ENCODE measurements at regions not wholly inside any gene's neighbourhood (a gene's known extent, or its start where the extent isn't known, plus 50 kb on each side); places are given as distances from the start of the nearest gene placed in this dataset.

GRCh38 chr3:117168896-117169295 is 459.3 kb downstream of the TUSC7 start:
- H3K4me2 ChIP-seq (ENCODE audit: low read length): no peak overlapping the region
- no peak overlapping the region for H3K27ac ChIP-seq (ENCODE audit: low read length)
- no peaks in the 10 kb centered on the region for H3K36me3 ChIP-seq (replicated peaks; ENCODE audit: low read depth, low read length)
- no peaks in the 10 kb centered on the region for H4K20me1 ChIP-seq (ENCODE audit: insufficient read depth, low read length)
- TF ChIP-seq CTCF (IDR thresholded peaks at IDR 0.05; ENCODE audit: low read depth, low read length) (no peak), EZH2phosphoT487 (IDR thresholded peaks at IDR 0.05; ENCODE audit: low read depth) (no peak)
- H3K4me1 ChIP-seq (ENCODE audit: low read length): no peaks in the 10 kb centered on the region
- no peak overlapping the region for H3K4me3 ChIP-seq (ENCODE audit: low read length)
- no peaks in the 10 kb centered on the region for H3K9me3 ChIP-seq (ENCODE audit: insufficient read depth, low read length)
- H2AFZ ChIP-seq (ENCODE audit: low read depth, low read length): no peak overlapping the region
- no peaks in the 10 kb centered on the region for H3K79me2 ChIP-seq (ENCODE audit: low read length)
- H3K9ac ChIP-seq (ENCODE audit: low read length): no peak overlapping the region
- no peaks in the 10 kb centered on the region for H3K27me3 ChIP-seq (ENCODE audit: low read depth, low read length)

GRCh38 chr3:117170094-117170493 is 460.5 kb downstream of the TUSC7 start:
- H3K9me3 ChIP-seq (ENCODE audit: insufficient read depth, low read length): no peaks in the 10 kb centered on the region
- no peak overlapping the region for H3K4me3 ChIP-seq (ENCODE audit: low read length)
- H4K20me1 ChIP-seq (ENCODE audit: insufficient read depth, low read length): no peaks in the 10 kb centered on the region
- H3K9ac ChIP-seq (ENCODE audit: low read length): no peak overlapping the region
- no peak overlapping the region for H3K4me2 ChIP-seq (ENCODE audit: low read length)
- no peaks in the 10 kb centered on the region for H3K27me3 ChIP-seq (ENCODE audit: low read depth, low read length)
- H3K79me2 ChIP-seq (ENCODE audit: low read length): no peaks in the 10 kb centered on the region
- no peaks in the 10 kb centered on the region for H3K4me1 ChIP-seq (ENCODE audit: low read length)
- H3K27ac ChIP-seq (ENCODE audit: low read length): no peak overlapping the region
- no peaks in the 10 kb centered on the region for H3K36me3 ChIP-seq (replicated peaks; ENCODE audit: low read depth, low read length)
- TF ChIP-seq CTCF (IDR thresholded peaks at IDR 0.05; ENCODE audit: low read depth, low read length) (no peak), EZH2phosphoT487 (IDR thresholded peaks at IDR 0.05; ENCODE audit: low read depth) (no peak)
- H2AFZ ChIP-seq (ENCODE audit: low read depth, low read length): no peak overlapping the region

- Histone ChIP-seq H3K27ac (ENCODE audit: low read length) (no peak overlapping the region), H3K4me2 (ENCODE audit: low read length) (no peak overlapping the region)
These were observed 461.5 kb downstream of the TUSC7 start for GRCh38 chr3:117171124-117171523.

GRCh38 chr3:117172426-117172825 is 462.8 kb downstream of the TUSC7 start:
- no peaks in the 10 kb centered on the region for H3K79me2 ChIP-seq (ENCODE audit: low read length)
- H3K27ac ChIP-seq (ENCODE audit: low read length): no peak overlapping the region
- no peaks in the 10 kb centered on the region for H4K20me1 ChIP-seq (ENCODE audit: insufficient read depth, low read length)
- H3K4me1 ChIP-seq (ENCODE audit: low read length): no peaks in the 10 kb centered on the region
- H3K4me2 ChIP-seq (ENCODE audit: low read length): no peak overlapping the region
- no peaks in the 10 kb centered on the region for H3K27me3 ChIP-seq (ENCODE audit: low read depth, low read length)
- H2AFZ ChIP-seq (ENCODE audit: low read depth, low read length): no peak overlapping the region
- no peak overlapping the region for H3K4me3 ChIP-seq (ENCODE audit: low read length)
- H3K36me3 ChIP-seq (replicated peaks; ENCODE audit: low read depth, low read length): no peaks in the 10 kb centered on the region
- no peak overlapping the region for H3K9ac ChIP-seq (ENCODE audit: low read length)
- TF ChIP-seq CTCF (IDR thresholded peaks at IDR 0.05; ENCODE audit: low read depth, low read length) (no peak), EZH2phosphoT487 (IDR thresholded peaks at IDR 0.05; ENCODE audit: low read depth) (no peak)
- H3K9me3 ChIP-seq (ENCODE audit: insufficient read depth, low read length): no peaks in the 10 kb centered on the region

More at GRCh38 chr3:117171124-117171523, 461.5 kb downstream of the TUSC7 start:
- Histone ChIP-seq H3K4me3 (ENCODE audit: low read length) (no peak overlapping the region), H3K36me3 (replicated peaks; ENCODE audit: low read depth, low read length) (no peaks in the 10 kb centered on the region), H2AFZ (ENCODE audit: low read depth, low read length) (no peak overlapping the region), H3K4me1 (ENCODE audit: low read length) (no peaks in the 10 kb centered on the region), H3K79me2 (ENCODE audit: low read length) (no peaks in the 10 kb centered on the region), H4K20me1 (ENCODE audit: insufficient read depth, low read length) (no peaks in the 10 kb centered on the region), H3K27me3 (ENCODE audit: low read depth, low read length) (no peaks in the 10 kb centered on the region), H3K9ac (ENCODE audit: low read length) (no peak overlapping the region), H3K9me3 (ENCODE audit: insufficient read depth, low read length) (no peaks in the 10 kb centered on the region)
- no peak for TF ChIP-seq EZH2phosphoT487 (IDR thresholded peaks at IDR 0.05; ENCODE audit: low read depth)
- no peak for TF ChIP-seq CTCF (IDR thresholded peaks at IDR 0.05; ENCODE audit: low read depth, low read length)

All from OCI-LY3 (cell line).